Osteoblast (primary cell): ENCODE measurements at regions not wholly inside any gene's neighbourhood (a gene's known extent, or its start where the extent isn't known, plus 50 kb on each side); places are given as distances from the start of the nearest gene placed in this dataset.

Experiments
- DNase-seq: peaks from one replicate; pipeline ENCODE4 v3.0.0; 2011; ENCODE audit warnings: low spot score, mixed read lengths; ENCODE audit not compliant: insufficient read length; ENCODE audit errors: missing footprints
- H2AFZ ChIP-seq: 2 replicates; pipeline ENCODE4 v1.6.0; 2011; ENCODE audit warnings: mild to moderate bottlenecking, low read length
- H3K27ac ChIP-seq: 2 replicates; pipeline ENCODE4 v1.5.1; 2011; ENCODE audit warnings: mild to moderate bottlenecking, low read depth, low read length, moderate library complexity
- H3K27me3 ChIP-seq: 2 replicates; pipeline ENCODE4 v1.6.0; 2012; ENCODE audit warnings: mild to moderate bottlenecking, control low read depth, inconsistent platforms, low read length, moderate library complexity; ENCODE audit not compliant: insufficient read depth
- H3K36me3 ChIP-seq: 2 replicates; pipeline ENCODE4 v1.5.1; 2011; ENCODE audit warnings: mild to moderate bottlenecking, low read length, control low read depth, moderate library complexity; ENCODE audit not compliant: insufficient read depth
- H3K4me1 ChIP-seq: 2 replicates; pipeline ENCODE4 v1.5.1; 2011; ENCODE audit warnings: mild to moderate bottlenecking, low read length, control low read depth, moderate library complexity; ENCODE audit not compliant: insufficient read depth
- H3K4me2 ChIP-seq: 2 replicates; pipeline ENCODE4 v1.6.0; 2011; ENCODE audit warnings: mild to moderate bottlenecking, low read length; ENCODE audit not compliant: insufficient read depth
- H3K4me3 ChIP-seq: fragments of 200-600 bp; sonication (generic); 3 replicates; pipeline ENCODE4 v1.5.1; 2012; ENCODE audit warnings: mild to moderate bottlenecking, low read length, inconsistent platforms; ENCODE audit not compliant: insufficient read depth
- H3K79me2 ChIP-seq: 2 replicates; pipeline ENCODE4 v1.6.0; 2012; ENCODE audit warnings: mild to moderate bottlenecking, low read length, control low read depth, inconsistent platforms; ENCODE audit not compliant: insufficient read depth
- H3K9me3 ChIP-seq: 2 replicates; pipeline ENCODE4 v1.5.1; 2011; ENCODE audit warnings: low read depth, low read length, control low read depth
- H4K20me1 ChIP-seq: 2 replicates; pipeline ENCODE4 v1.6.0; 2012; ENCODE audit warnings: mild to moderate bottlenecking, low read length, control low read depth; ENCODE audit not compliant: insufficient read depth
- TF ChIP-seq, protein P1 (sequence below): IDR thresholded peaks from 2 replicates; pipeline ENCODE4 v1.5.1; 2011; ENCODE audit warnings: mild to moderate bottlenecking, low read depth, low read length, moderate library complexity; ENCODE audit errors: extremely low read depth

DNA sequence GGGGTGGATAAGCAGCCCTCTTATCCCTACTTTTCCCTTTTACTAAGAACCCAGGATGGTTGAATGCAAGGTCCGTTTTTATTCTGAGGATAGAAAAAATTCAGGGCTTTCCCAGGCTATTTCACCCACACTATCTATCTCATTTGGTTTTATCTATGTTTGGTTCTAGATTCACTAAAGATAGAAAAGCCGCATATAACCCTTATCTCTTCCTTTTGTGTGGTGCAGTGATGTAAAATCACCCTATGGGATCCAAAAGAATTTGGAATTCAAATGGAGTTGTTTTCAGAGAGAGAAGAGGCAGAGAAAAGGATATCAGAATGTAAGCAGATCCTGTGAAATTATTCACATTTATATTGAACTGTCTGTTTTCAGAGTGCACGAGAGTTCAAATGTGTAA lies 236.3 kb upstream of the RFX3 start:
- Histone ChIP-seq H4K20me1 (no peaks in the 10 kb centered on the region), H3K4me3 (no peak overlapping the region), H2AFZ (no peak overlapping the region), H3K4me1 (no peaks in the 10 kb centered on the region), H3K4me2 (no peak overlapping the region), H3K27ac (no peak overlapping the region), H3K27me3 (no peaks in the 10 kb centered on the region), H3K9me3 (no peaks in the 10 kb centered on the region), H3K36me3 (no peaks in the 10 kb centered on the region), H3K79me2 (no peaks in the 10 kb centered on the region)
- DNase-seq = no peak
- TF ChIP-seq, protein P1, sequence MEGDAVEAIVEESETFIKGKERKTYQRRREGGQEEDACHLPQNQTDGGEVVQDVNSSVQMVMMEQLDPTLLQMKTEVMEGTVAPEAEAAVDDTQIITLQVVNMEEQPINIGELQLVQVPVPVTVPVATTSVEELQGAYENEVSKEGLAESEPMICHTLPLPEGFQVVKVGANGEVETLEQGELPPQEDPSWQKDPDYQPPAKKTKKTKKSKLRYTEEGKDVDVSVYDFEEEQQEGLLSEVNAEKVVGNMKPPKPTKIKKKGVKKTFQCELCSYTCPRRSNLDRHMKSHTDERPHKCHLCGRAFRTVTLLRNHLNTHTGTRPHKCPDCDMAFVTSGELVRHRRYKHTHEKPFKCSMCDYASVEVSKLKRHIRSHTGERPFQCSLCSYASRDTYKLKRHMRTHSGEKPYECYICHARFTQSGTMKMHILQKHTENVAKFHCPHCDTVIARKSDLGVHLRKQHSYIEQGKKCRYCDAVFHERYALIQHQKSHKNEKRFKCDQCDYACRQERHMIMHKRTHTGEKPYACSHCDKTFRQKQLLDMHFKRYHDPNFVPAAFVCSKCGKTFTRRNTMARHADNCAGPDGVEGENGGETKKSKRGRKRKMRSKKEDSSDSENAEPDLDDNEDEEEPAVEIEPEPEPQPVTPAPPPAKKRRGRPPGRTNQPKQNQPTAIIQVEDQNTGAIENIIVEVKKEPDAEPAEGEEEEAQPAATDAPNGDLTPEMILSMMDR = no peak

DNA sequence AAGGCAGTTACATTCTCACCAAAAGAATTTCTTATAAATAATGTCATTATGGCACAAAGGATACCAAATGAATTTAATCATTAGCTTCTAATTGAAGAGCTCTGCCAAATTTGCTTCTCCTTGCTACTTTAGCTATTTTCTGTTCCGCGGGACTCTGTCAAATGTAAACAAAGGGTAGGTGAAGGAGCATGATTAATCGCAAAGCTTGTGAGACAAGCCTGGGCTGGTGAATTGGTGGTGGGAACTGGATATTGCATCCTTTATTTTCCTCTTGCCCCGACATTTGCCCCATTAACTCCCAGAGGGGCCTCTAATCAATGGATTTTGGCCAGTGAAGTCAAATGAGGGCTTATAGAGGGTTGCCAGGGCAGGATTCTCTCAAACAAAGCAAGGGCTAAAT lies 234.2 kb upstream of the RFX3 start:
- H3K36me3 ChIP-seq = no peaks in the 10 kb centered on the region
- DNase-seq = no peak
- H3K27ac ChIP-seq = no peak overlapping the region
- TF ChIP-seq, protein P1 = no peak
- H3K4me1 ChIP-seq = no peaks in the 10 kb centered on the region
- H3K27me3 ChIP-seq = no peaks in the 10 kb centered on the region
- no peaks in the 10 kb centered on the region for H4K20me1 ChIP-seq
- no peaks in the 10 kb centered on the region for H3K9me3 ChIP-seq
- no peak overlapping the region for H3K4me3 ChIP-seq
- H3K4me2 ChIP-seq = peak overlapping the region; percentile 26
- H2AFZ ChIP-seq = no peak overlapping the region
- no peaks in the 10 kb centered on the region for H3K79me2 ChIP-seq

DNA sequence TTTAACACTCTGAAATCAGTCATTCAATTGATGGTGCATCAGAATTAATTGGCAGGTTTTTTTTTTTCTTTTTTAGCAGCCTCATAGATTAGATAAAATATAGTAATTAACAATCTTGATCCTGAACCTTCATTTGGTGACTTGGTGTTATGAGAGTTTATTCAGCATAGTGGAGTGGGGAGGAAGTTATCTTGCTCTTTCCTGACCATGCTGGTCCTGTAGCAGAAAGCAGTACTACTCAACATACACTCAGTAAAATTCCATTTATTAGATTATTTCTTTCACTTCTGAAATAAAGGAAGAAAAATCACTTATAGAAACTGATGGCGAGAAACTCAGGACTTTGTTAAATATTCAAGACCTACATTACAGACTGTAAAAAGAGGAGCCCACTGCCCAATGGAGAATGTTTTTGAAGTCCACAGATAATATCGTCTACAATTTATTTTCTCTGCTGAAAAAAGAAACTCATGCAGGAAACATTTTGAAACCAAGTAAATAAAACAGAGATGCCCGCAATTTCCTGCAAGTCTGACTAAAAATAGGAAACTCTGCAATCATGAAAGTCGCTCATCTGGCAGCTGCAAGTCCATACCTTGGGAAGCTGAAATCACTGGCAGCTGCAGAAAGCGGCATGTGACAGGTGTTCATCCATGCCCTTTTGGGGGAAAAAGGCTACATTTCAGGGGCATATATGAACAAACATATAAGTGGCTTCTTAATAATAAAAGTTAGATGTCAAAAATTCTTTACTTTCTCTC lies 233.2 kb upstream of the RFX3 start:
- Histone ChIP-seq H3K9me3 (no peaks in the 10 kb centered on the region), H3K36me3 (no peaks in the 10 kb centered on the region), H3K4me2 (peak overlapping the region; percentile 66), H3K4me3 (no peak overlapping the region), H3K27ac (no peak overlapping the region), H3K4me1 (no peaks in the 10 kb centered on the region), H2AFZ (peak overlapping the region; percentile 30), H3K27me3 (no peaks in the 10 kb centered on the region), H3K79me2 (no peaks in the 10 kb centered on the region), H4K20me1 (no peaks in the 10 kb centered on the region)
- TF ChIP-seq, protein P1 = no peak
- peak; percentile 60 for DNase-seq

DNA sequence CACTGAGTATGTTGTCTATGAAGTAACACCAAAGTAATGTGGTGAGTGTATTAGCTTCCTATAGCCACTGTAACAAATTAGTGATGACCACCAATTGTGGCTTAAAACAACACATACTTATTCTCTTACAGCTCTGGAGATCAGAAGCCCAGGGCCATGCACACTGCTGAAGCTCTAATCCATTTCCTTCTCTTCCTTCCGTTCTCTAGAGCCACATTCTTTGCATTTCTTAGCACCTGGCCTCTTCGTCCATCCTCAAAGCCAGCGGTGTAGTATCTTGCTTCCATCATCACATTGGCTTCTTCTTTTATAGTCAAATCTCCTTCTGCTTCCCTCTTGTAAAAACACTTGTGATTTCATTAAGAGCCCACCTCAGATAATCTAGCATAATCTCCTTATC lies 230.3 kb upstream of the RFX3 start:
- no peaks in the 10 kb centered on the region for H3K36me3 ChIP-seq
- H3K27ac ChIP-seq = no peak overlapping the region
- no peak overlapping the region for H3K4me2 ChIP-seq
- no peaks in the 10 kb centered on the region for H3K79me2 ChIP-seq
- no peak overlapping the region for H2AFZ ChIP-seq
- no peak for DNase-seq
- H3K4me1 ChIP-seq = peaks cover 8% of the 10 kb centered on the region
- TF ChIP-seq, protein P1 = no peak
- H3K4me3 ChIP-seq = no peak overlapping the region
- no peaks in the 10 kb centered on the region for H4K20me1 ChIP-seq
- H3K9me3 ChIP-seq = no peaks in the 10 kb centered on the region
- no peaks in the 10 kb centered on the region for H3K27me3 ChIP-seq
